GM23248 (cell line): ENCODE measurements at regions not wholly inside any gene's neighbourhood (a gene's known extent, or its start where the extent isn't known, plus 50 kb on each side); places are given as distances from the start of the nearest gene placed in this dataset.

Experiments used
- EZH2 ChIP-seq: fragments of 200-600 bp; sonication (generic); IDR thresholded peaks from 2 replicates; pipeline ENCODE4 v1.6.1; 2018; ENCODE audit warnings: antibody characterized with exemption, mild to moderate bottlenecking; ENCODE audit not compliant: insufficient read depth, poor library complexity, severe bottlenecking
- EZH2phosphoT487 ChIP-seq: fragments of 200-600 bp; sonication (generic); IDR thresholded peaks from 2 replicates; pipeline ENCODE4 v1.6.1; 2018; ENCODE audit warnings: antibody characterized with exemption, moderate library complexity, mild to moderate bottlenecking, low read depth; ENCODE audit not compliant: insufficient read depth

- TF ChIP-seq EZH2 = no peak
- TF ChIP-seq EZH2phosphoT487 = no peak
Measured at GRCh38 chr5:72723581-72723980, 92.9 kb upstream of the TNPO1 start.
